T-helper 2 cell treated with Interferon-gamma antibody and Interleukin-4, amounts not matched to agents 100 ng/mL and 5 ng/mL, for 36 hours (primary cell): ENCODE measurements at regions not wholly inside any gene's neighbourhood (a gene's known extent, or its start where the extent isn't known, plus 50 kb on each side); places are given as distances from the start of the nearest gene placed in this dataset.
"Not testable (repeated sequence)": the region's sequence is repeated elsewhere in the genome, so short reads cannot be mapped to it uniquely, and the experiment has no call there.

Source experiments
- intact Hi-C: fragments of 100-400 bp; cut with micrococcal nuclease; formaldehyde crosslinking; loops from one replicate; pipeline ENCODE4 v1.15.1; 2023

- intact Hi-C loops: no loop called here
Observed at GRCh38 chr17:53496356-53496755, 326.4 kb upstream of the KIF2B start.

- intact Hi-C loops: no loop called here
Observed at GRCh38 chr17:53492532-53492931, 330.2 kb upstream of the KIF2B start.

DNA sequence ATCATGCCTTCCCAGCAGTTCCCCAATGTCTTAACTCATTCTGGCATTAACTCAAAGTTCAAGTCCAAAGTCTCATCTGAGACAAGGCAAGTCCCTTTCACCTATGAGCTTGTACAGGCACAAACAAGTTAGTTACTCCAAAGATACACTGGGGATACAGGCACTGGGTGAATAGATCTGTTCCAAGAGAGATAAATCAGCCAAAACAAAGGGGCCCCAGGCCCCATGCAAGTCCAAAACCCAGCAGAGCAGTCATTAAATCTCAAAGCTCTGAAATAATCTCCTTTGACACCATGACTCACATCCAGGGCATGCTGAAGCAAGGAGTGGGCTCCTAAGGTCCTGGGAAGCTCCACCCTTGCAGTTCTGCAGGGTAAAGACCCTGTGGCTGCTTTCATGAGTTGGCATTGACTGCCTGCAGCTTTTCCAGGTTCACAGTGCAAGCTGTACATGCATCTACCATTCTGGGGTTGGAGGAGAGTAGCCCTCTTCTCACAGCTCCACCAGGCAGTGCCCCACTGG is 332.2 kb upstream of the KIF2B start:
- intact Hi-C loops: no loop called here

GRCh38 chr17:53483704-53484103 is 339.0 kb upstream of the KIF2B start:
- intact Hi-C loops: no loop called here

- intact Hi-C loops: no loop called here
Observed at GRCh38 chr17:53475002-53475401, 347.7 kb upstream of the KIF2B start.

- intact Hi-C loops: no loop called here
Observed at GRCh38 chr17:53472586-53472985, 350.1 kb upstream of the KIF2B start.

- intact Hi-C loops: no loop called here
Observed at GRCh38 chr17:53471514-53471913, 351.2 kb upstream of the KIF2B start.

DNA sequence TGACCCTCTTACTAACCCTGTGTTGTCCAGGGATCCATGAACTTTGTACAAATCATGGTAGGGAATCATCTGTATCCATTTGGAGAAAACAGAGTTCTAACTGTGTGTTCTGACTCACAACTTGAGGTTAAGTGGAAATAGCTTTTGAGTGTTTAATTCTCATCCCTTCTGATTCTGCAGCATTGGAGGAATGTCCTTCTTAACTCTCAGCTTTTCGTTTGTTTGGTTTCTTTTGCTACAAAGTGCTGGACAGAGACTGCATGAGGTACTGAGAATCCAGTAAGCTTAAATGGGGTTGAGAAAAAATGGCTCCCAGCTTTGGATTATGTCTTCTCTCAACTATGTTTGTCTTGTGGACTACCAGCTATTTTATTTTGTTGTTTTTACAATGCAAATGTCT is 352.1 kb upstream of the KIF2B start:
- intact Hi-C loops: no loop called here

DNA sequence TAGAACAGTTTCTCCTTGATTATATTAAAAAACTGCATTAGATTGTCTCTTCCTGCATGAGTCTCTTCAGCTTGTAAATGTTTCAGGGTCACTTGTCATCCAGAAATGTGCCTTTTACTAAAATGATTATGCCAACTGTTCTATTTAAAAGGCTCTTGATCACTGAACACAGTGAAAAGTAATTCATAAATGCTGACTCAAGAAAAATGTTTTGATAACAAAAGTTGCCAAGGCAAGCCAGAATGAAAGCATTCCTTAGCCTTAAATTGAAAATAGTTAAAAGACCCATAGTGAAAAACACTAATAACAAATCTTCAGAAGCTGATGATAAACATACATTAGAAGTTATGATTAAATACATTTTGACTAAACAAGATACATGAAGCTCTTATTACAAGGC is 356.0 kb upstream of the KIF2B start:
- intact Hi-C loops: no loop called here

DNA sequence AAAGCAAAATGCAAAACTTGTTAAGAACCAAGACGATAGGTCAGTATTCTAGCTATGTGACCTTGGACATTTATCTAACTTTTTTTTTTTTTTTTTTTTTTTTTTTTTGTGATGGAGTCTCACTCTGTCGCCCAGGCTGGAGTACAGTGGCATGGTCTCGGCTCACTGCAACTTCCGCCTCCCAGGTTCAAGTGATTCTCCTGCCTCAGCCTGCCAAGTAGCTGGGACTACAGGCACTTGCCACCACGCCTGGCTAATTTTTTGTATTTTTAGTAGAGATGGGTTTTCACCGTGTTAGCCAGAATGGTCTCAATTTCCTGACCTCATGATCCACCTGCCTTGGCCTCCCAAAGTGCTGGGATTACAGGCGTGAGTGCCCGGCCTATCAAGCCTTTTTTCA is 358.3 kb upstream of the KIF2B start:
- intact Hi-C loops: not testable (repeated sequence)

GRCh38 chr17:53463363-53463762 is 359.4 kb upstream of the KIF2B start:
- intact Hi-C loops: no loop called here

DNA sequence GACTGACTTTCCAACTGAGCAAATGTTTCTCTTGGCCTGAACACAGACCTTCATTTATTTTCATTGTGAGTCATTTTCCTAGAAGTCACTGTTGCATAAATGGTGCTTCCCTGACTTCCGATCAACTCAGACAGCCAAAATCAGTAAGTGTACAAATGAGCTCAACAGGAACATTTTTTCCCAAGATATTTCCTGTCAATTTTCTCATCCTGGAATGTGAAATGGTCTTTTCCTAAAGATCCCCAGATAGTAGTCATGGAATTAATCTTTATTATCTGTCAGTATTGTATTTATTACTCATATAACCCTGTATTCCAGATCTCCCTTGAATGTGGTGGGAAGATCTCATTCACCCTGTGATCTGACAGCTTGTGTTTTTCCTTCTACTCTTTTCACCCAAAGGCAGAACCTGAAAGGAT is 360.3 kb upstream of the KIF2B start:
- intact Hi-C loops: no loop called here

DNA sequence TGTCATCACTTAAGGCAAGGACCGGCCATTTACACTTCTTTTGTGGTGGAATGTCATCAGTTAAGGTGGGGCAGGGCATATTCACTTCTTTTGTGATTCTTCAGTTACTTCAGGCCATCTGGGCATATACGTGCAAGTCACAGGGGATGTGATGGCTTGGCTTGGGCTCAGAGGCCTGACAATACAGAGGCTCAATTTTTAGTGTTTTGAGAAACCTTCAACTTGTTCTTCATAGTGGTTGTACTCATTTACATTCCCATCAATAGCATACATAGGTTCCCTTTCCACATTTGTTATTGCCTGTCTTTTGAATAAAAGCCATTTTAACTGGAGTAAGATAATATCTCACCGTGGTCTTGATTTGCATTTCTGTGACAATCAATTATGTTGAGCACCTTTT is 366.8 kb upstream of the KIF2B start:
- intact Hi-C loops: not testable (repeated sequence)

DNA sequence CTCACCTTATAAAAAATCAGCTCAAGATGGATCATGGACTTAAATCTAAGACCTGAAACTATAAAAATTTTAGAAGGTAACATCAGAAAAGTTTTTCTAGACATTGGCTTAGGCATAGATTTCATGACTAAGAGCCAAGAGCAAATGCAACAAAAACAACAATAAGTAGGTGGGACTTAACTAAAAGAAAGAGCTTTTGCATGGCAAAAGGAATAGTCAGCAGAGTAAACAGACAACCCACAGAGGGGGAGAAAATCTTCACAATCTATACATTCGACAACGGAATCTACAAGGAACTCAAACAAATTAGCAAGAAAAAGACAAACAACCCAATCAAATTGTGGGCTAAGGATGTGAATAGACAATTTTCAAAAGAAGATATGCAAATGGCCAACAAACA is 368.4 kb upstream of the KIF2B start:
- intact Hi-C loops: no loop called here

DNA sequence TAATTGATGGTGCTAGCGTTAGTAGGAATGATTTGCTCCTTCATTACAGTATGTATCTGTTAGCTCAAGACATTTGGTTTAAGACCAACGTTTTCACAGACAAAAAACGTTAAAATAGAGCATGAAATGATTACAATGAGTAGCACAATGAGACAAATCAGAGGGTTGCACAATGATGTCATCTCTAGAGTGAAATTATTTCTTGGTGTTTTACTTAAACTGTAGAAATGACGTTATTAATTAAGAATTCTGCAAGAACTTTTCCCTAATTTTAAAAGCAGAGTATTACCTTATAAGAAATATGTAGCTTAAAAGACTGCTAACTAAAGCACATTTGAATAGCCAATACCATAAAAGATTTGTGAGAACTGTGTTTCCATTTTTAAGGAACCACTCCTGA is 373.4 kb upstream of the KIF2B start:
- intact Hi-C loops: no loop called here

DNA sequence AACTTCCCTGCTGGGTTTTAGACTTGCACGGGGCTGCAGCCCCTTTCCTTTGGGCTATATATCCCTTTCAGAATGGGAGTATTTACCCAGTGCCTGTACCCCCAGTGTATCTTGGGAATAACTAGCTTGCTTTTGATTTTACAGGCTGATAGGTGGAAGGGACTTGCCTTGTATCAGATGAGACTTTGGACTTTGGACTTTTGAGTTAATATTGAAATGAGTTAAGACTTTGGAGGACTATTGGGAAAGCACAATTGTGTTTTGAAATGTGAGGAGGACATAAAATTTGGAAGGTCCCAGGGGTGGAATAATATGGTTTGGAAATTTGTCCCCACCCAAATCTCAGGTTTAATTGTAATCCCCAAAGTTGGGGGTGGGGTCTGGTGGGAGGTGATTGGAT is 393.8 kb upstream of the KIF2B start:
- intact Hi-C loops: no loop called here

GRCh38 chr17:53426505-53426904 is 396.2 kb upstream of the KIF2B start:
- intact Hi-C loops: no loop called here

DNA sequence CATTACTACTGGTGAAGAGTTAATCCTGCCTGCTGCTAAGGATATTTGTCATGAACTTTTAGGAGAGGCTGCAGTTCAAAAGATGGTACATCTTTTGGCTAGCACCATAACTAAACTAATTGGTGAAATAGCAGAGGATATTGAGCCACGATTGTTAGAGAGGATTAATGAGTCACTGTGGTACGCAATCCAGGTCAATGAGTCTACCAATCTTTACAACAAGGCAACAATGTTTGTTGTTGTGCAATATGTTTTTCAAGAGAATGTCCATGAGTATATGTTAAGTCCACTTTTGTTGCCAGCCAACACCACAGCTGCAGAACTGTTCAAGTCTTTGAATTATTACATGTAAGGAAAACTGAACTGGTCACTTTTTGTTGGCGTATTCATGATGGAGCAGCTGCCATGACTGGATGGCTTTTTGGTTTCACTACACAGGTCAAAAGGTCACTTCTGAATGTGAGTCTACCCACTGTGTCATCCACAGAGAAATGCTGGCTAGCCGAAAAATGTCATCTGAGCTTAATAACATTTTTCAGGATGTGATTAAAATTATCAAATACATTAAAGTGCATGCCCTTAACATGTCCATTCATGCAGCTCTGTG is 402.6 kb upstream of the KIF2B start:
- intact Hi-C loops: no loop called here

DNA sequence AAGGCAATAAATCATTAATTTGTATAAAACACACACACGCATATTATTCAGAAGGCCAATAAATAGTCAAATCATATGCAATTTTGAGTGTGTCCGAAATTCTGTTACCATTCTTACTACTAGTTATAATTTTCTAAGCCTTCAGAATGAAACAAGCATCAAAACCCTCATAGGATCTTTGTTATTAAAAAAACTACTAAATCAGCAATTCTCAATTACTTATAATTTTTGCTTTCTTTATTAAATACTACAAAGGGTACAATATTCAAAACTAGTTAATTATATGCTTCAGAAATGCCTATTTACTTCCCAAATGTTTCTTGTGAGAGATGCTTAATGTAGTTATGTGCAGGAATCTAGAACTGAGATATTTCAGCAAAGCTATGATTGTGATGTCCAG is 413.1 kb upstream of the KIF2B start:
- intact Hi-C loops: no loop called here

- intact Hi-C loops: no loop called here
Observed at GRCh38 chr17:53406907-53407306, 415.8 kb upstream of the KIF2B start.

GRCh38 chr17:53391197-53391596 is 431.5 kb upstream of the KIF2B start:
- intact Hi-C loops: no loop called here

- intact Hi-C loops: no loop called here
Observed at GRCh38 chr17:53390575-53390974, 432.2 kb upstream of the KIF2B start.

GRCh38 chr17:53387745-53388144 is 435.0 kb upstream of the KIF2B start:
- intact Hi-C loops: no loop called here

GRCh38 chr17:53353919-53354351 is 468.8 kb upstream of the KIF2B start:
- intact Hi-C loops: no loop called here
